UCSD-AML1 (cell line): ENCODE measurements at regions not wholly inside any gene's neighbourhood (a gene's known extent, or its start where the extent isn't known, plus 50 kb on each side); places are given as distances from the start of the nearest gene placed in this dataset.

ENCODE experiments used
- DNase-seq: peaks from one replicate; lab custom pipeline; 2025; ENCODE audit not compliant: unreplicated experiment; lab: John Stamatoyannopoulos, UW

DNA sequence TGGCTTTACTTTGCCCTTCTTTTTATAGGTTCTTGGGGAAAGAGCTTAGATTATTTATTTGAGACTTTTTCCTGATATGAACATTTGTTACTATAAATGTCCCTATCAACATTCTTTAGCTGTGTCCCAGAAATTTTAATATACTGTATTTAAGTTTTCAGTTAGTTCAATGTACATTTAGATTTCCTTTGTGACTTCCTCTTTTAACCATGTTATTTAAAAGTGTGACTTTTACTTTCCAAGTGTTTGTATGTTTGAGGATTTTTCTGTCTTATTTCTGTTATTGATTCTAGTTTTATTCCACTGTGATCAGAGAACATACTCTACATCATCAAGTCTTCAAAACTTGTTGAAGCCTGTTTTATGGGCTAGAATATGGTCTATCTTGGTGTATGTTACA lies 72.7 kb upstream of the SPRY2 start:
- no peak for DNase-seq

GRCh38 chr13:80408270-80408669 lies 67.3 kb upstream of the SPRY2 start:
- DNase-seq: no peak

DNA sequence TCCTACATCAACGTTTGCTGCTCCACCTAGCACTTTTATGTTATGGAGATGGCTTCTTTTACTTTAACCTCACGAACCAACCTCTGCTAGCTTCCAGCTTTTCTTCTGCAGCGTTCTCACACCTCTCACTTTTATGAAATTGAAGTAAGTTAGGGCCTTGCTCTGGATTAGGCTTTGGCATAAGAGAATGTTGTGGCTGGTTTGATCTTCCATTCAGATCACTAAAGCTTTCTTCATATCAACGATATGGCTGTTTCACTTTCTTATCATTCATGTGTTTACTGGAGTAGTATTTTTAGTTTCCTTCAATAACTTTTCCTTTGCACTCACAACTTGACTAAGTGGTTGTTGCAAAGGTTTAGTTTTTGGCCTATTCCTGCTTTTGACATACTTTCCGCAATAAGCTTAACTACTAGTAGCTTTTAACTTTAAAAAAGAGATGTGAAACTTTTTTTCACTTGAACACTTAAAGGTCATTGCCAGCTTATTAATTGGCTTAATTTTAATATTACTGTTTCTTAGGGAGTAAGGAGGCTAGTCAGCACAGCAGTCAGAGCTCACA lies 60.0 kb upstream of the SPRY2 start:
- DNase-seq: no peak

- DNase-seq: no peak
Observed at GRCh38 chr13:80400164-80400864, 59.4 kb upstream of the SPRY2 start.

DNA sequence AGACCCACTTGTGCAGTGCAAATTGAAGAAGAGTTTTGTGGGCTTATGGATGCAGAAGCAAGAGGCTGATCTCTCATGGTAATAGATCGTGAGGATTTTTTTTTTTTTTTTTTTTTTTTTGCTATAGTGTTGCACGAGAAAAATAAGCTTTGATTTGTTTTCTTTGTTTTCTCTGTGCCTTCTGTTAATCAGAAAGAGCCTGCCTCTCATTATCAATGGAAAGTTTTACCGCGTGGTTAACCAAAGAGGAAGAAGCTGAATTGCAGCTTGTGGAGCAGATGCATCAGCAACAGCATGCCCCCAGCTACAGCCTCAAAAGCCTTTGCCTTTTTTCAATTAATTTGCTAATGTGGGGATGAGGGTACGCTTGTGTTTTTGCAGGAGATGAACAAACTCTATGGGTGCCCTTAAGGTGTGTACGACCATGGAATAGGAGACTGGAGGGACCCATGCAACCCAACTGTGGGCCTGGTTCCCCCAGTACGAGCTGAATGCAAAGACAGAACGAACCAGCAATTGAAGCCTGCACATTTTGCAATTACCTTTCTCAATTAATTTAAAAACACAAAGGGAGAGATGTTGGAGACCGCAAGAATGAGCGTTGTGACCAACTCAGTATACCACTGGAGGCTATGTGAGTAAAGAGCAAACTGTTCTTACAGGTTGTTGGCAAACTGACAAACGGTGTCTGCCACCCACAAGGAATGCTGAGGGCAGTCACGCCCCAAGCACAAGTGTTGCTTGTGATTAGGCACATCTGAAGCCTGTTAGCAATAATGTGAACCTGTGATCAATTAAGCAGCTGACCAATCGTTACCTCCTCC lies 58.6 kb upstream of the SPRY2 start:
- DNase-seq: peak; percentile 16
